Breast epithelium (tissue), 4 donors: ENCODE measurements at regions not wholly inside any gene's neighbourhood (a gene's known extent, or its start where the extent isn't known, plus 50 kb on each side); places are given as distances from the start of the nearest gene placed in this dataset.

Experiments
- DNase-seq, 2 donors: peaks; one replicate each; pipeline ENCODE4 v3.0.0-alpha.2; 2019; ENCODE audit warnings: low spot score in 2 of 2
- H3K27ac ChIP-seq, 2 donors: fragments of 200-600 bp; sonication (generic) in 1 of 2; one replicate each; pipeline ENCODE4 v1.5.1; 2016 to 2019; ENCODE audit warnings: mild to moderate bottlenecking in 1 of 2
- H3K27me3 ChIP-seq, 2 donors: fragments of 200-600 bp; sonication (generic) in 1 of 2; one replicate each; pipeline versions ENCODE4 v1.5.1 to v1.6.0; 2017 to 2019; ENCODE audit warnings: control low read depth in 1 of 2, mild to moderate bottlenecking in 1 of 2
- H3K36me3 ChIP-seq: fragments of 200-600 bp; one replicate; pipeline ENCODE4 v1.5.1; 2019
- H3K4me1 ChIP-seq, 2 donors: fragments of 200-600 bp; sonication (generic); one replicate each; pipeline ENCODE4 v1.5.1; 2016 to 2019; ENCODE audit warnings: control low read depth in 1 of 2
- H3K4me3 ChIP-seq, 3 donors: fragments of 200-600 bp; sonication (generic); 1 replicate in 2 of 3; 2 replicates in 1 of 3; pipeline ENCODE4 v1.5.1; 2016 to 2019; ENCODE audit warnings: mild to moderate bottlenecking in 3 of 3, moderate library complexity in 2 of 3
- H3K9me3 ChIP-seq, 2 donors: fragments of 200-600 bp; sonication (generic) in 1 of 2; one replicate each; pipeline ENCODE4 v1.5.1; 2016 to 2019; ENCODE audit warnings: control low read depth in 1 of 2
- CTCF ChIP-seq, 3 donors: fragments of 450-650 bp; IDR thresholded peaks; one replicate each; pipeline ENCODE4 v1.5.1; 2016 to 2017; ENCODE audit warnings: antibody characterized with exemption in 3 of 3, mild to moderate bottlenecking in 3 of 3, moderate library complexity in 3 of 3
- POLR2A ChIP-seq: fragments of 450-650 bp; IDR thresholded peaks from one replicate; pipeline ENCODE4 v1.6.1; 2016; ENCODE audit warnings: antibody characterized with exemption, mild to moderate bottlenecking, moderate library complexity
- POLR2AphosphoS5 ChIP-seq, 3 donors: sonication (generic); formaldehyde crosslinking; IDR thresholded peaks; one replicate each; pipeline ENCODE4 v1.6.1; 2017; ENCODE audit warnings: antibody characterized with exemption in 3 of 3
- intact Hi-C: fragments of 100-400 bp; cut with DNase I; formaldehyde crosslinking; loops from one replicate; pipeline ENCODE4 v1.15.1; 2023; ENCODE audit warnings: low total_unique reads

- Histone ChIP-seq H3K4me1 (no peaks in the 10 kb centered on the region), H3K27ac (no peak overlapping the region), H3K36me3 (no peaks in the 10 kb centered on the region), H3K27me3 (no peaks in the 10 kb centered on the region), H3K4me3 (no peak overlapping the region), H3K9me3 (peaks cover 0 to 4% of the 10 kb centered on the region in 2 donors)
- intact Hi-C loops, result no loop called here
- TF ChIP-seq POLR2AphosphoS5 (IDR thresholded peaks at IDR 0.05) (no peak), POLR2A (no peak), CTCF (IDR thresholded peaks at IDR 0.05) (no peak)
- DNase-seq, result no peak
Observed at GRCh38 chr15:35195031-35195430, 109.9 kb upstream of the NANOGP8 start.

GRCh38 chr15:35194296-35194695 lies 109.2 kb upstream of the NANOGP8 start:
- H3K27me3 ChIP-seq, result no peaks in the 10 kb centered on the region
- H3K36me3 ChIP-seq, result no peaks in the 10 kb centered on the region
- no peak overlapping the region for H3K4me3 ChIP-seq
- peaks cover 0 to 4% of the 10 kb centered on the region in 2 donors for H3K9me3 ChIP-seq
- no peaks in the 10 kb centered on the region for H3K4me1 ChIP-seq
- no peak overlapping the region for H3K27ac ChIP-seq
- TF ChIP-seq POLR2A (no peak), CTCF (IDR thresholded peaks at IDR 0.05) (no peak), POLR2AphosphoS5 (IDR thresholded peaks at IDR 0.05) (no peak)
- no peak for DNase-seq
- intact Hi-C loops, result no loop called here

GRCh38 chr15:35191783-35192182 lies 106.7 kb upstream of the NANOGP8 start:
- intact Hi-C loops, result no loop called here
- Histone ChIP-seq H3K4me3 (no peak overlapping the region), H3K27me3 (no peaks in the 10 kb centered on the region), H3K9me3 (peaks cover 0 to 4% of the 10 kb centered on the region in 2 donors), H3K36me3 (no peaks in the 10 kb centered on the region), H3K27ac (no peak overlapping the region), H3K4me1 (no peaks in the 10 kb centered on the region)
- no peak for TF ChIP-seq POLR2A
- TF ChIP-seq POLR2AphosphoS5 (IDR thresholded peaks at IDR 0.05), result no peak
- TF ChIP-seq CTCF (IDR thresholded peaks at IDR 0.05), result no peak
- no peak for DNase-seq

- DNase-seq, result no peak
- TF ChIP-seq POLR2AphosphoS5 (IDR thresholded peaks at IDR 0.05) (no peak), POLR2A (no peak), CTCF (IDR thresholded peaks at IDR 0.05) (no peak)
- Histone ChIP-seq H3K27me3 (no peaks in the 10 kb centered on the region), H3K9me3 (no peaks in the 10 kb centered on the region), H3K27ac (no peak overlapping the region), H3K36me3 (no peaks in the 10 kb centered on the region), H3K4me3 (no peak overlapping the region), H3K4me1 (no peaks in the 10 kb centered on the region)
- intact Hi-C loops, result no loop called here
Observed at GRCh38 chr15:35186346-35186745, 101.3 kb upstream of the NANOGP8 start.

GRCh38 chr15:35184646-35185045 lies 99.6 kb upstream of the NANOGP8 start:
- no peak for TF ChIP-seq POLR2A
- TF ChIP-seq CTCF (IDR thresholded peaks at IDR 0.05), result no peak
- no peak for TF ChIP-seq POLR2AphosphoS5 (IDR thresholded peaks at IDR 0.05)
- Histone ChIP-seq H3K27me3 (no peaks in the 10 kb centered on the region), H3K4me1 (no peaks in the 10 kb centered on the region), H3K27ac (no peak overlapping the region), H3K4me3 (no peak overlapping the region), H3K36me3 (no peaks in the 10 kb centered on the region), H3K9me3 (no peaks in the 10 kb centered on the region)
- no peak for DNase-seq
- intact Hi-C loops, result no loop called here
